Heart left ventricle (tissue), 13 donors: ENCODE measurements at regions not wholly inside any gene's neighbourhood (a gene's known extent, or its start where the extent isn't known, plus 50 kb on each side); places are given as distances from the start of the nearest gene placed in this dataset.

ENCODE experiments used
- POLR2A ChIP-seq, 2 donors: fragments of 450-650 bp; IDR thresholded peaks; one replicate each; pipeline ENCODE4 v1.6.1; 2017; ENCODE audit warnings: antibody characterized with exemption in 2 of 2, mild to moderate bottlenecking in 2 of 2, moderate library complexity in 2 of 2
- TF ChIP-seq, protein P1 (sequence below), 12 donors: fragments of 200-600 bp; sonication (generic) in 4 of 12; IDR thresholded peaks; one replicate each; pipeline versions ENCODE4 v1.5.0 to v1.8.0; 2018 to 2022; ENCODE audit warnings: antibody characterized with exemption in 12 of 12, mild to moderate bottlenecking in 5 of 12
- donor health status: ischemic (EF 13 %, LVEDD 7.1; RV severe dilation, severe dysfunction).
- donor health status: DM: no; HTN: yes; CAD: no.
- donor health status: DM: no; HTN: no; CAD: no.
- donor health status: ischemic (EF 25% LVEDD 6.9; RV normal size, moderate dysfunction).
- donor health status: ischemic (EF 25% LVEDD 5.7; RV mildly dilated, moderate dysfunction).
- donor health status: ischemic (EF 35%, LVEDD 5.7; RV mildly dilated, moderate dysfunction).
- donor health status: nonischemic (EF 11% LVEDD 7.7; RV severe dilation, severe dysfunction).
- donor health status: DM: yes; HTN: yes; CAD: no.
- donor health status: PGD.
- donor health status: ischemic (EF 29% LVEDD 5.4; RV normal size, mild dysfunction).
- donor health status: nonischemic (EF 23%, LVEDD 6.1; RV moderate dilation, normal function).

- TF ChIP-seq, protein P1, sequence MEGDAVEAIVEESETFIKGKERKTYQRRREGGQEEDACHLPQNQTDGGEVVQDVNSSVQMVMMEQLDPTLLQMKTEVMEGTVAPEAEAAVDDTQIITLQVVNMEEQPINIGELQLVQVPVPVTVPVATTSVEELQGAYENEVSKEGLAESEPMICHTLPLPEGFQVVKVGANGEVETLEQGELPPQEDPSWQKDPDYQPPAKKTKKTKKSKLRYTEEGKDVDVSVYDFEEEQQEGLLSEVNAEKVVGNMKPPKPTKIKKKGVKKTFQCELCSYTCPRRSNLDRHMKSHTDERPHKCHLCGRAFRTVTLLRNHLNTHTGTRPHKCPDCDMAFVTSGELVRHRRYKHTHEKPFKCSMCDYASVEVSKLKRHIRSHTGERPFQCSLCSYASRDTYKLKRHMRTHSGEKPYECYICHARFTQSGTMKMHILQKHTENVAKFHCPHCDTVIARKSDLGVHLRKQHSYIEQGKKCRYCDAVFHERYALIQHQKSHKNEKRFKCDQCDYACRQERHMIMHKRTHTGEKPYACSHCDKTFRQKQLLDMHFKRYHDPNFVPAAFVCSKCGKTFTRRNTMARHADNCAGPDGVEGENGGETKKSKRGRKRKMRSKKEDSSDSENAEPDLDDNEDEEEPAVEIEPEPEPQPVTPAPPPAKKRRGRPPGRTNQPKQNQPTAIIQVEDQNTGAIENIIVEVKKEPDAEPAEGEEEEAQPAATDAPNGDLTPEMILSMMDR (IDR thresholded peaks at IDR 0.05), result no peak
- no peak for TF ChIP-seq POLR2A (IDR thresholded peaks at IDR 0.05)
These were observed 58.5 kb downstream of the MAP10 start for GRCh38 chr1:232863544-232864275.
